ENCODE measurements at regions not wholly inside any gene's neighbourhood (a gene's known extent, or its start where the extent isn't known, plus 50 kb on each side); places are given as distances from the start of the nearest gene placed in this dataset.

DNA sequence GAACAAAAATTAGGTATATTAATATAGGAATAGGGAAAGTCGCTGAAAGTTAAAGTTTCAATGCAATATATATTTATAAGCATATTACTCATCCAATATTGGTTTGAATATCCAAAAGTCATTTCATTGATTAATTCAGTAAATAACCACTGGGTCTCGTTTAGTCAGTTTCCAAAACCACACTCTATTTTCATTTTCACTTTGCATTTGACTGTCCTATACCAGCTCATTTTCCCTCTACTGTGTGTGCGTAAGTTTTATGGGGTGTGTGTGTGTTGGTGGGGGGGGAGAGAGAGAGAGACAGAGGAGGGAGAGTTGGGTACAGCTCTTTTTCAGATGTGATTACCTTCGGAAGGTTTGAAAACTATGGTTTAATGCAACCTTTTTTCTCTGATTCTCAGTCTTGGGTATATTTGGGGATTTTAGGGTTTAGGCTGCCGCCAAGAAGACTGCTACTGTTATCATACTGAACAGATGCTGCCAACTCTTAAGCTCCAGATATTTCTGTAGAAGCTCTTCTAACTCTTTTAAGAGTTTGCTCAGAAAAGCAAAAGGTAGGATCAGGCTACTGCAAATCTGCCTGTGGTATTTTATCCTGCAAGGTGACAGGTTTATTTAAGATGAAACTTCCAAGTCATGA is 1427.4 kb downstream of the PCDH7 start:
- TF ChIP-seq, protein P1, sequence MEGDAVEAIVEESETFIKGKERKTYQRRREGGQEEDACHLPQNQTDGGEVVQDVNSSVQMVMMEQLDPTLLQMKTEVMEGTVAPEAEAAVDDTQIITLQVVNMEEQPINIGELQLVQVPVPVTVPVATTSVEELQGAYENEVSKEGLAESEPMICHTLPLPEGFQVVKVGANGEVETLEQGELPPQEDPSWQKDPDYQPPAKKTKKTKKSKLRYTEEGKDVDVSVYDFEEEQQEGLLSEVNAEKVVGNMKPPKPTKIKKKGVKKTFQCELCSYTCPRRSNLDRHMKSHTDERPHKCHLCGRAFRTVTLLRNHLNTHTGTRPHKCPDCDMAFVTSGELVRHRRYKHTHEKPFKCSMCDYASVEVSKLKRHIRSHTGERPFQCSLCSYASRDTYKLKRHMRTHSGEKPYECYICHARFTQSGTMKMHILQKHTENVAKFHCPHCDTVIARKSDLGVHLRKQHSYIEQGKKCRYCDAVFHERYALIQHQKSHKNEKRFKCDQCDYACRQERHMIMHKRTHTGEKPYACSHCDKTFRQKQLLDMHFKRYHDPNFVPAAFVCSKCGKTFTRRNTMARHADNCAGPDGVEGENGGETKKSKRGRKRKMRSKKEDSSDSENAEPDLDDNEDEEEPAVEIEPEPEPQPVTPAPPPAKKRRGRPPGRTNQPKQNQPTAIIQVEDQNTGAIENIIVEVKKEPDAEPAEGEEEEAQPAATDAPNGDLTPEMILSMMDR (IDR thresholded peaks at IDR 0.05), result no peak
- no peak for DNase-seq (ENCODE audit: low spot score)
- no peak for ATAC-seq (ENCODE audit: low FRiP score)

DNA sequence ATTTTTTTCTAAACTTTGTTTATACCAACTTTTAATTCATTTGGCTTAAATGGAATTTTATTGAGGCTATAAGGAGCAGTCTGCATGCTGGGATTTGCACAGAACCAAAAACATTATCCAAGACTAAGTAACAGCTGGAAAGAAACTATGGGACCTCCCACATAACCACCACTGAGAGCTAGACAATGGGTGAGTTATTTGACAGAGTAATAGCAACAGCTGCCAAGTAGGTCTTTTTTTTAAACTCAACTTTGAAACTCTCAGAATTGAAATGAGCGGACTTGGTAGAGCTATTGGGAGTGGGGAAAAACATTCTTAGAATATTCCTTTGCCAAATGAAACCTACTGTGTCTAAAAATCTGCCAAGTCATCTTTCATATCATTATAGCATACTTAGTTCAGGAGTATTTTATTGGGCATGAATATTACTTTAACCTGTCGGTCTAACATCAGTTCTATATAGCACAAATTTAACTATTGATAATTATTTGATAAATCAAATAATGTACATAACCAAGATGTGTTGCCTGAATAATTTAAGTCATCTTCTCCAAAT is 1428.0 kb downstream of the PCDH7 start:
- ATAC-seq (ENCODE audit: low FRiP score), result no peak
- no peak for DNase-seq (ENCODE audit: low spot score)

DNA sequence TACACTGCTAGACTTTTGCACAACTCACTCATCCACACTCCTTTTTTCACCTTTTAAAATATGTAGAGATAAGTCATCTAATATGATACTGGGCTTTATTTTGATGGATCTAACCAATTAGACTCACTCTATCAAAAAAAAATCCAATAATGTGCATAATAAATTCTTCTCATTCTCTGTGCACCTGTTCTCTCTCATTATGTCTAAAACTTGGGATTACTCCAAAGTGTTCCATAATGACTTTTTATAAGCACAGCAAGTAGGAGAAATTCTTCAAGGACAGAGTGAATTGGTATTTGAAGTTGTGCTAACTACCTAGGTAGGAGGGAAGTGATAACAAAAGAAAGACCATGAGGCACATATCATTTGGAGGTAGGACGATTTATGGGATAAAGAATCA is 1438.8 kb downstream of the PCDH7 start:
- TF ChIP-seq, protein P1 (IDR thresholded peaks at IDR 0.05), result no peak
- no peak for DNase-seq (ENCODE audit: low spot score)
- no peak for ATAC-seq (ENCODE audit: low FRiP score)

More for the DNA sequence above, 1428.0 kb downstream of the PCDH7 start:
- TF ChIP-seq, protein P1 (IDR thresholded peaks at IDR 0.05), result no peak

DNA sequence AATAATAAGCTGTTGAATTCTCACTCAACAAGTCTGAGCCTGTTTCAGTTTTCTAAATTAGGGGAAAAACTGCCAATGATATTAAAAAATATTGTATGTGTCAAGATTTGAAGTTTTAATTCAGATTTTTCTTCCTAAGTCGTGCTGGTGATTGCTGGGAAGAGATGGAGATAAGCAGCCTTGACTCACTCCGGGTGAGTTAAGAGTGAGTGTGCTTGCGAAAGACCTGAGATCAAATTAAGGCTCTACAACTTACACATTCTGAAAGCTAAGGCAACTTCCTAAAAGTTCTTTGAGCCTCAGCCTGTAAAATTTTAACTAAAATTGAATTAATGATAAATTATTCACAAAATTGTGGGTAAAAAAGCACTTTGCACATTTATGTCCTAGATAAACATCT is 1441.2 kb downstream of the PCDH7 start:
- TF ChIP-seq, protein P1 (IDR thresholded peaks at IDR 0.05), result no peak

DNA sequence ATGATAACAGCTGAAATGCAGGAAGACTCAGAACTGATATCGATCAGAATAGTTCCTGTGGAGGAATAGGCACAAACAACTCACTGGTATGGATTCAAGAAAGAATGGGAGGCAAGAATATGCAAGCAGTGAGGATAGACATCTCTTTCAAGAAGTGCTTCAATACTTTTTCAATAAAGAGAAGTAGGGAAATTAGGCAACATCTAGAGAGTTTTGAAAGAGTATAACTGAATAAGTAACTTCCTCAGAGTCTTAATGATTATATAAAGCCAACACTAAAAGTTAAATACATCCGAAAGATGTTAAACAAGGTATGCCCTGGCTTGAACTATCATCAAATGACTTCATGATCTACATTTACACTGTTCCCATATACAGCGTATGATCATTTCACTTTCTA is 1443.0 kb downstream of the PCDH7 start:
- ATAC-seq (ENCODE audit: low FRiP score) (no peak), DNase-seq (ENCODE audit: low spot score) (no peak)

More for the DNA sequence above, 1441.2 kb downstream of the PCDH7 start:
- DNase-seq (ENCODE audit: low spot score), result no peak
- ATAC-seq (ENCODE audit: low FRiP score), result no peak

DNA sequence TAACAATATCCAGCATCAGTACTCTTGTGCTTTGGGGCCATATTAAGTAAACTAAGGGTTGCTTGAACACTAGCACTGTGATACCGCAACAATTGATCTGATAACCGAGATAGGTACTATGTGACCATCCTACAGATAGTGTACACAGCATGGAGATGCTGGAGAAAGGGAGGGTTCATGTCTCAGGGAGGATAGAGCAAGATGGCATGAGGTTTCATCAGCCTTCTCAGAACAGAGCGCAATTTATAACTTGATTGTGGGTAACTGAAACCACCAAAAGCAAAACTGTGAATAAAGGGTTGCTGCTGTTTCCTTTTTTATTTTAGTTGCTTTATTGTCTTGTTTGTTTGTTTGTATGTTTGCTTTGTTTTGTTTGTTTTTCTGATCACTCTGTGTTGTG is 1449.7 kb downstream of the PCDH7 start:
- ATAC-seq (ENCODE audit: low FRiP score) (no peak), DNase-seq (ENCODE audit: low spot score) (no peak)
- TF ChIP-seq, protein P1 (IDR thresholded peaks at IDR 0.05), result no peak

More for the DNA sequence above, 1443.0 kb downstream of the PCDH7 start:
- TF ChIP-seq, protein P1 (IDR thresholded peaks at IDR 0.05), result no peak

DNA sequence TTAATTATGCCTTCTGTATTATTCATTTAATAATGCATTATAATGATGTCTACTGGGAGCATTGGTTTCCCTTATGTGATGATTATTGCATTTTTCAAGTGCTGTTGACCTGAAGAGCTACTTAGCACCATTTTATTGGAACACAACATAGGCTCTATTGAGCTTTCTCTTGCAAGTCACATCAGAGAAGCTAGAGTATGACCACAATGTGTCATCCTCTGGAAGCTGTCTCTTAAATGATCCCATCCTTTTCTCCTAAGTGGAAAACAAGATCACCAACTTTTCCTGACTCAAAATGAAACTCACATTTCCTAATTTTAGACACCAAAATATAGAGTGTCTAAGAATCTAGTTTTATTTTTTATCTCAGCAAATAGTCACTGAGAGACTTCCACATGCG is 1451.9 kb downstream of the PCDH7 start:
- TF ChIP-seq, protein P1 (IDR thresholded peaks at IDR 0.05), result no peak
- DNase-seq (ENCODE audit: low spot score) (no peak), ATAC-seq (ENCODE audit: low FRiP score) (no peak)

Data from omental fat pad (tissue), 3 donors.